NB4 (cell line): ENCODE measurements at regions not wholly inside any gene's neighbourhood (a gene's known extent, or its start where the extent isn't known, plus 50 kb on each side); places are given as distances from the start of the nearest gene placed in this dataset.

Source experiments
- POLR2A ChIP-seq: IDR thresholded peaks from 2 replicates; pipeline ENCODE4 v1.6.1; 2011; ENCODE audit warnings: mild to moderate bottlenecking; ENCODE audit not compliant: insufficient read length; ENCODE audit errors: extremely low read depth
- TF ChIP-seq, protein P1 (sequence below): IDR thresholded peaks from one replicate; pipeline ENCODE4 v1.5.1; 2012; ENCODE audit warnings: low read depth, low read length

DNA sequence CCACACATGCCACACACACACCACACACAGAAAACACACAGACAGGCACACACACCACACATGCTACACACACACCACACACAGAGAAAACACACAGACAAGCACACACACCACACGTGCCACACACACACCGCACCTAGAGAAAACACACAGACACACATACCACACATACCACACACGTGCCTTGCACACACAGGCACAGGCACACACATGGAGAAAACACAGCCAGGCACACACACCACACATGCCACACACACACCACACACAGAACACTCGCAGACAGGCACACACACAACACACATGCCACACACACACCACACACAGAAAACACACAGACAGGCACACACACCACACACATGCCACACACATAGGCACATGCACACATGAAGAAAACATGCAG is 242.1 kb upstream of the MYT1L start:
- TF ChIP-seq, protein P1, sequence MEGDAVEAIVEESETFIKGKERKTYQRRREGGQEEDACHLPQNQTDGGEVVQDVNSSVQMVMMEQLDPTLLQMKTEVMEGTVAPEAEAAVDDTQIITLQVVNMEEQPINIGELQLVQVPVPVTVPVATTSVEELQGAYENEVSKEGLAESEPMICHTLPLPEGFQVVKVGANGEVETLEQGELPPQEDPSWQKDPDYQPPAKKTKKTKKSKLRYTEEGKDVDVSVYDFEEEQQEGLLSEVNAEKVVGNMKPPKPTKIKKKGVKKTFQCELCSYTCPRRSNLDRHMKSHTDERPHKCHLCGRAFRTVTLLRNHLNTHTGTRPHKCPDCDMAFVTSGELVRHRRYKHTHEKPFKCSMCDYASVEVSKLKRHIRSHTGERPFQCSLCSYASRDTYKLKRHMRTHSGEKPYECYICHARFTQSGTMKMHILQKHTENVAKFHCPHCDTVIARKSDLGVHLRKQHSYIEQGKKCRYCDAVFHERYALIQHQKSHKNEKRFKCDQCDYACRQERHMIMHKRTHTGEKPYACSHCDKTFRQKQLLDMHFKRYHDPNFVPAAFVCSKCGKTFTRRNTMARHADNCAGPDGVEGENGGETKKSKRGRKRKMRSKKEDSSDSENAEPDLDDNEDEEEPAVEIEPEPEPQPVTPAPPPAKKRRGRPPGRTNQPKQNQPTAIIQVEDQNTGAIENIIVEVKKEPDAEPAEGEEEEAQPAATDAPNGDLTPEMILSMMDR, result no peak
- TF ChIP-seq POLR2A, result no peak
